ENCODE measurements at regions not wholly inside any gene's neighbourhood (a gene's known extent, or its start where the extent isn't known, plus 50 kb on each side); places are given as distances from the start of the nearest gene placed in this dataset.

DNA sequence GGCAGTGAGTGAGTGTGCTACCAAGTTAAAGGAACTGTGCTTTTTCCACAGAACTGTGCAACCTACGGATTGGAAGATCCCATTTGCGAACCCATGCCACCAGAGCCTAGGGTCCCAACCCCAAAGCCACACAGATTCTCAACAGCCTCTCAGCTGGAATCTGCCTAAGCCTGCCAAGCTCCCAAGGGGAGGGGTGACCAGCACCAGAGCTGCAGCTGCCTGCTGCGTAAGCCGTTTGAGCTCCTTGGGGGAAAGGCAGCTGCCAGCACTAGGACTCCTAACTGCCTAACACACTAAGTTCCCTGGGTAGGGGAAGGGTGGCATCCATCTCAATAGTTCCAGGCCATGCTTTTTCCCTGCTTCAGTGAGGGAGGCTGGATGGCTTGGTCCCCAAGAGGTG lies 738.1 kb upstream of the PRKX start:
- DNase-seq: no peak

DNA sequence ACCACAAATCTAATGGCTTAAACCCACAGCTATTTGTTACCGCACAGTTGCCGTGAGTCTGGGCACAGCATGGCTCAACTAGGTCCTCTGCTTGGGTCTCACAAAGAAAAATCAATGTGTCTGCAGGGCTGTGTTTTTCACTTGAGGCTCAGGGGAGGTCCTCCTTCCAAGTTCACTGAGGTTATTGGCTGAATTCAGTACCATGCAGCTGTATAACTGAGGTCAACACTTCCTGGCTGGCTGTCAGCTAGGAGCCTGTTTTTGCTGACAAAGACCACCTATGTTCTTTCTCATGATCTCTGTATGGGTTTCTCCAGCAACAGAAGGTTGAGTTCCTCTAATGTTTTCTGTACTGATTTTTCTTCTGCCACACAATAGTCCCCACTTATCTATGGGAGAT lies 736.7 kb upstream of the PRKX start:
- DNase-seq: no peak

DNA sequence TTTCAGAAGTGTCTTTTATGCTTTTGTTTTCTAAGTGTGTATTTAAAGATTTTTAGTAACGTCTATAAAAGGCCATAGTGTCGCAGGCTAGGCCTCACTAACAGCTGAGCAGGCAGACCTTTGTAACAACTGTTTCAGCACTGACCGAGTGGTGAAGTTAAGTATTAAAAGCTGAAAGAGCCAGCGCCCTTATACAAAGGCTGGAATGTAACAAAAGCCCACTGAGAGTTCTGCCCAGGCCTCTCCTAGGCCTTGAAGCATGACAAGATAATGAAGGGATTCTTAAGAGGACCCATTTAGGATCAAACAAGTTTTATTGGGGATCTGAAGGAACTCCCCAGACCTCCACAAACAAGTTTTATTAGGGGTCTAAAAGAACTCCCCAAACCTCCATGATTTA lies 722.5 kb upstream of the PRKX start:
- DNase-seq: no peak

DNA sequence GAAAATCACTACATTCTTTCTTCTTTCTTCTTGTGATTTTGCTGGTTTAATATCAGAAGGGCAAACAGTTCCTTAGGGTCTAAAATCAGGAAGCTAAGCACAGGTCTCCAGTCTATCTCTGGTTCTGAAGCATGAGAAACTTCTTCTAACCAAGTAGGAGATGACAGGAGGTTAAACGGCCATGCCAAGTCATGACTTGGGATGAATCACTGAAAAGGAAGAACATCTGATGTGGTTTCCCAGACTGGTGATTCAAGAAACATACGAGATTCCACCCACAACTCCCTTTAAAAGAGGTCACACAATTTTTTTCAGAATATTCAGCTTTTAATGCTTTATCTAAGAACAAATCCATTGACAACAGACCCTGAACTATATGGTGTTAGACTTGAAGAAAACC lies 684.0 kb upstream of the PRKX start:
- no peak for DNase-seq

DNA sequence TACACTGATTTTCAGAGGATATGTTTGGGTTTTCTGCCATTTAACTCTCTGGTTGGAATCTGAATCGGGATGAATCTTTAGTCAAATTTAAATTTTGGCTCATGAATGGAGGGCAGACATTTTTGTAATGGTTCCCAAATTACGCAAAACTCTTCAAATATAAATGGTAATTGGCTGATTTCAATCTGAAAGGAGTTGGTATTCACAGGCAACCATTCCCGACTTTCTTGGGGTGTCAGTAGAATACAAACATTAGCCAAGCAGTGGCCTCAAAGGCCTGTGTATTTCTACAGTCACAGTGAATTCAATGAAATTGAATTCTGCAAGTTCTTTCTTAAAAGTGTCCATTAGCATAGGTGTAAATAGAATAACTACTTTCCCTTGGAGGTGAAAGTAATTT lies 668.8 kb upstream of the PRKX start:
- DNase-seq: no peak

DNA sequence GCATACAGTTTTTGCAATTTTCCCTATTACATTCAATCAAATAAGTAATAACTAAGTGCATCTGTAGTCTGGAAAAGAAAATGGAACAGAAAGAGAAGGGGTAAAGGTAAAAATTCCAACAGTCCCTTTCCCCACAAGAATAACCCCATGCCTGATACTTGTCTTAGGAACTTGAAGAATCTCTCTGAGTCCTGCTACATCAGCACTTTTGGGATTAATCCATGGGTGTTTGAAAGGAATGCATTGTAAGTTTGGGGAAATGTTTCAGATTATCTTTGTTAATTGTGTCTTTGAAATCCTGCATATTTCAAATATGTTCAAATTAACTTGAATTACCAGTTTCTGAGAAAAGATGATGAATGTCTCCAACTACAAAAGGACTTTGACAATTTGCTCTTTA lies 667.3 kb upstream of the PRKX start:
- no peak for DNase-seq

DNA sequence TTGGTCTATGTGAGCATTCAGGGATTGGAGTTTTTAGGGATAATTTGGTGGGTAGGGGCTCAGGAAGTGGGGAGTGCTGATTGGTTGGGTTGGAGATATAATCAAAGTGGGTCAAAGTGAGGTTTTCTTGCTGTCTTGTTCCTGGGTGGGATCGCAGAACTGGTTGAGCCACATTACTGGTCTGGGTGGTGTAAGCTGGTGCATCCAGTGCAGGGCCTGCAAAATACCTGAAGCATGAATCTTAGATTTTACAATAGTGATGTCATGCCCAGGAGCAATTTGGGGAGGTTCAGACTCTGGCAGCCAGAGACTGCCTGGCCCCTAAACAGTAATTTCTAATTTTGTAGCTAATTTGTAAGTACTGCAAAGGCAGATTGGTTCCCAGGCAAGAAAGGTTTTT lies 665.6 kb upstream of the PRKX start:
- no peak for DNase-seq

DNA sequence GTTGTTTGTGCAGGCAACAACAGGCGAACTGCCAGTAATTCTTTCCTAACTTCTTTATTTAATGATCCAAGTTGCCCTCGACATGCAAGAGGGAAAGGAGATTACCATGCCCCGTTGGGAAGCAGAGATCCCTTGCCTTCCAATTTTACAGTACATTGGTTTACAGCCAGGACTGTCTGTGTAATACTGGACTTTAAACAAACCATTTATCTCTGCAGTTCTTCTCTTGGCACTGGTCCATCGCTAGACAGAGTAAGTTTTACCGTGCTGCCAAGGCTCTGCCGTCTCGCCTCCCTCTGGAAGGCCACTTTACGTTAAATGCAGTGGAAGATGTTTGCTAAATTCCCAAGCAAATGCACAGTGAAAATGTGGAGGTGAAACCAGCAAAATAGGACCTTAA lies 660.3 kb upstream of the PRKX start:
- DNase-seq: no peak

DNA sequence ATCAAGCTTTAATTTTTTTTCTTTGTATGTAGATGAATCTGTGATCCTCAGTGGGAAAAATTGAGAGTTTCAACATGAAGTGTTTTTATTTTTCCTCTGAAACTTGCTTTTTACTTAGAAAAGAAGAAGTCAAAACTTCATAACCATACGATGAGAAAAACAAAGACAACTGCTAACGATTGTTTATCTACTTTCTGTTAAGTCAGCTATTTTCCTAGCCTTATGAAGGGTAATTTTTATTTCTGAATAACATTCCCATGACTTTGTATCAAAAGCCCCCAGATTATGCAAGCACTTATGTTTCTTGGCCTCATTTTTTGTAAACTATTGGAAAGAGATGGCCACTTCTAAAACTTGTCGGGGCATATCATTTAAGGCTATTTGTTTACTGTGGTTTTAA lies 645.1 kb upstream of the PRKX start:
- DNase-seq: no peak

DNA sequence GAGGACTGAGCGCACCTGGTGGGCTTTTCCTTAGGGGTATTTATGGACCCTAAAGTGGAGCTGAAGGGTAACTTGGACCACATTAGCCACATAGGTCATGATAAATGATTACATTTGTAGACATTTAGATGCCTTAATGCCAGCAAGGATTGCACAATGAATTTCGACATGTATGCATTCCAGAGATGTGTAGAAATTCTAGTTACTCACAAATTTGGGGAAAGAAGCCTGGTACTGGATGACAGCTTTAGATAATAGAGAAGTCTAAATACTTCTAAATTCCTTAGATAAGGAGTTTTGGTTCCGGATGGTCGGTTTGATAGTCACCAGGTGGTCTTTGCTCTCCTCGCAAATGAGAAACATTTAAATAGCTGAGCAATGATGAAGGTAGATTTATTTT lies 609.5 kb upstream of the PRKX start:
- no peak for DNase-seq

DNA sequence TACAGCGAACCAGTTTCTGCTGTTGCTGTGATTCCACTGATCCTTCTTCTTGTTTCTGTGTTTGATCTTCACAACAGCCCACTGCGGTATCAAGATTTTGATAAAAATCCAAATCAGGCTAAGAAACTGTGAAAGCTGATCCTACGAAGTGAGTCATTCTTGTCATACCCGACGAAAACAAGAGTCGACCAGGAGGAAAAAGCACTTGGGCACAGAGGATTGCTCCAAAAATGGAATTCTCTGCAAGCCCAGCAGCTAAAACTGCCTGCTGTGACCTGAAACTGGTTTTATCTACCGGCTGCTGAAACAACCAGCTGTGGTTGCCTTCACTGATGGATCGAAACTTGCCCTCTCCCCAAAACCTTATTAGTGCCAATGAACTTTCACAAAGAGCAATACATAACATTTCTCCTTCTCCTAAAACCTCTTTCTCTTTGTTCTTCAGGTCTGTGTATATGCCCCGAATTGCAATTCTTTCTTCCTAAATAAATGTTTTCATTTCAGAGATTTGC lies 607.0 kb upstream of the PRKX start:
- DNase-seq: no peak

DNA sequence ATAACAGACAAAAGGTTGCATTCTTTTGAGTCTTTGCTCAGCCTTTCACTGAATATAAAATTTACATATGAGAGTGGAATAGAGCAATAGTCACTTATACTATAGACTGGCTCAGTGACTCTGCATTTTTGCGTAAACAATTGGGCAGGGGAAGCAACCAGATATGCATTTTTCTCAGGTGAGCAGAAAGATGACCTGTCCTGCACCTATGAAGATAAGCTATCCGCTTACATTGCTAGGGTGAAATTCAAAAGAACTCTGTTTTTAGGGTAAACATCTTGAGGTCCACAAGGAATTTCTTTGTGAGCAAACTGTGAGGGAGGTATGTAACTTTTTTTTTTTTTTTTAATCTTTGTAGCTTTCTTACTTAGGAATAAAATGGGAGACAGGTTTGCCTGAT lies 602.4 kb upstream of the PRKX start:
- DNase-seq: no peak

DNA sequence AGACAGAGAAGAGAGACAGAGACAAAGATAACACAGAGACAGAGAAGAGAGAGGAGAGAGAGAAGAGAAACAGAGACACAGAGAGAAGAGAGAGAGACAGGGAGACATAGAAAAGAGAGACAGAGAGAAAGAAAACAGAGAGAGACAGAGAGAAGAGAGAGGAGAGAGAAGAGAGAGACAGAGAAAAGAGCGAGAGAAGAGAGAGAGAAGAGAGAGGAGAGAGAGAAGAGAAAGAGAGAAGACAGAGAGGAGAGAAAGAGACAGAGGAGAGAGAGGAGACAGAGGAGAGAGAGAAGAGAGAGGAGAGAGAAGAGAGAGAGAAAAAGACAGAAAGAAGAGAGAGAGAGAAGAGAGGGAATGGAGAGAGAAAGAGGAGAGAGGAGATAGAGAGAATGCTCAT lies 601.1 kb upstream of the PRKX start:
- DNase-seq: no peak

DNA sequence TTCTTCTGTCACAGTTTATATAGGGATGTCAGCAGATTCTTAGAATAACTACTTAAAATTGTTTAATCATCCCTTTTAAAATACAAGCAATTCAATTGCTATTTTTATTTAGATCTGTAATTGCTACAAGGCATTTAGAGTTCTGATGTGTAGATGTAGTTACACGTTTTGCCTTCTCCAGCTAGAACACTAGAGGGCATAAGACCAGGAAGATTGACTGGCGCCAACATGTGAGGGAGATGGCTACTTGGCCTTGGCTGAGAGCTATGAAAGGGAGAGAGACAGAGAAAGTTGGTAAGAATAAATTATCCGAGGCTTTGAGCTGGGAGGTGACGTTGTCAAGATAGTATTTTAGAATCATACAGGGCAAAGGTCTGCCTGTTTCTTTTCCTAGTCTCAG lies 563.7 kb upstream of the PRKX start:
- no peak for DNase-seq

DNA sequence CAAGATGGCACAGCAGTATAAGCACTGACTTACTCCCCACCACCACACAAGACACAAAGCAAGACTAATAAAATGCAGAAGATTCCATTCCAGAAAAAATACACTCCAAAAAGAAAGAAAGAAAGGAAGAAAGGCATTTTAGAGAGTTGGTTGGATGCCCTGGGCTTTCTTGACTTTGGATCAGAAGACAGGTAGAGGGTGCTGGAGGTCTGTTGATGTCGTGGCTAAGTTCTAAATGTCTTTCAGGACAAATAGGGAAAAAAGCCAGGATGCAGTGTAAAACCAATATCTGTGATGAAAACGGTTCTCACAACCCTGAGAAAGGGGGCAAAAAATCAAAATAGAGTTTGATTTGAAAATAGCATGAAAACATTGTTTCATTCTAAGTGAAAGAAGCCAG lies 555.2 kb upstream of the PRKX start:
- DNase-seq: no peak

DNA sequence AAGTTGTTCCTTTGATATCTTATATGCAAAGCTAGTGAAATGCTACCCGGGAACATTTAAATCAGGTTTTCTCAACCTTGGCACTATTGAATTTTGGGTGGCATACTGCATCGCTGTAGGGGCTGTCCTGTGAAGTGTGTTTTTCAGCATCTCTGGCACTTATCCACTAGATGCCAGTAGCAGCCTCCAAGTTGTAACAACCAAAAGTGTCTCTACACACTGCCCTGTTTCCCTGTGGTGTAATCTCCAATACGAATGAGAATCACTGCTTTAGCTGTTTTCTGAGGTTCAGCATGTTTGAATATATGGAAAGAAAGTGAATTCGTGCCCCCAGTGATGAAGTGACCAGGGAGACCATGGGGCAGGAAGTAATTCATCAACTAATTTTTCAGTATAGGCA lies 551.6 kb upstream of the PRKX start:
- no peak for DNase-seq

DNA sequence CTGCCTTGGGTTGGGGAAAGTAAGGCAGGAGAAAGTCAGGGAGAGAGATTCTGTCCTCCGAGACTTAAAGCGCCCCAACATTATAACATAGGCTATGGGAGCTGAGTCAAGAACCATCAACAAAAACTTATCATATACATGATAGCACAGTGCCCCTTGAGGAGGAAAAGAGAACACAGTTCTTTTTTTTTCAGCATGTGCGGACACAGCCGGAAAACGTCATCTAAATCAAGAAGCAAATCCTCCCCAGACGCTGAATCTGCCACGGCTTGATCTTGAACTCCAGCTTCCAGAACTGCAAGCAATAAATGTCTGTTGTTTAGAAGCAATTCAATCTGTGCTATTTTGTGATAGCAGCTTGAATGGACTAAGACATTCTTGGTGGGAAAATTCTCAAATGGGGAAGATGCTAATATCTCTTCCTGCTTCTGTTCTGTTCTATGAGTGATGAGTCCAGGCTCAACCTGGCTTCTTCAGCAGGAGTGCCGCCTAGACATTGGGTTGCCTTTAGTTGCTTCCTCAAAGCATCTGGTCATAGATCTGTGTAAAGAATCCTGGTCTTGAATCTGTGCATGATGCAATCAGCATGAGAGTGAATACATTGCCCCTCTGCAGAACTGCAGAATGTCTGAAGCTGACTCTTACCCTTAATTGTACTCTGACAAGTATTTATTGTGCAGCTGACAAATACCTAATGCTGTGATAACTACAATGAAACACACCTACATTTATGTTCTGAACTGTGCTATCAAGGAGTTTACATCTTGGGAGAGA lies 549.8 kb upstream of the PRKX start:
- no peak for DNase-seq

DNA sequence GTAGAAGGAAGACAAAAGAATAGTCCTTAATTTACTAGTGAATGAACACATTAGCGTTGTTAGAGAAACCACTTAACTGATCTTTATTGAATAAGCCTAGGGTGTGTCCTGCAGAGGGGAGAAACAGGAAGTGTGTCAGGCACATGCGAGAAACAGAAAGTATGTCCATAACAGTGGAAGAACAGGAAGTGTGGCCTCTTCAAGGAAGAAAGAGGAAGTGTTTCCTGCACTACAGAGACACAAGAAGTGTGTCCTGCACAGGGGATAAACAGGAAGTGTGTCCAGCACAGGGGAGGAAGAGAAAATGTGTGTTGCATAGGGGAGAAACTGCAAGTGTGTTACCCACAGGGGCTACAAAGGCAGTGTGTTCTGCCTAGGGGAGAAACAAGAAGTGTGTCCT lies 539.6 kb upstream of the PRKX start:
- DNase-seq: no peak

DNA sequence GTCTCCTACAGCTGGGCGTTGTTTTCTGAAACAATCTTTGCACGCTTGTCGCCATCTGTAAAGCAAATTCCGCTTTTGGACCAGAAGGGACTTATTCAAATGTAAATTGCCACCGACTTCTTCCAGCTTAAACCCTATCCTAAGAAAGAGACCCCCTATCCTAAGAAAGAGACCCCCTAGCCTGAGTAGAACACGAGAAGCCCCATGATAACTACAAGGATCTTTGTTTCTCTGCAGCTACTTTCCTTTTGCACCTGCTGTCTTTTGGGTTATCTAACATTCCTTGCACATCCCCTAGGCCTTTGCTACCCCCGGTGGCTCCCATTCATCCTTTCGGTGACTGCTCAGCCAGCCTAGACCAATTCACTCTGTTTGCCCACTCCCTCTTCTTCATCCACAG lies 536.0 kb upstream of the PRKX start:
- DNase-seq: no peak

DNA sequence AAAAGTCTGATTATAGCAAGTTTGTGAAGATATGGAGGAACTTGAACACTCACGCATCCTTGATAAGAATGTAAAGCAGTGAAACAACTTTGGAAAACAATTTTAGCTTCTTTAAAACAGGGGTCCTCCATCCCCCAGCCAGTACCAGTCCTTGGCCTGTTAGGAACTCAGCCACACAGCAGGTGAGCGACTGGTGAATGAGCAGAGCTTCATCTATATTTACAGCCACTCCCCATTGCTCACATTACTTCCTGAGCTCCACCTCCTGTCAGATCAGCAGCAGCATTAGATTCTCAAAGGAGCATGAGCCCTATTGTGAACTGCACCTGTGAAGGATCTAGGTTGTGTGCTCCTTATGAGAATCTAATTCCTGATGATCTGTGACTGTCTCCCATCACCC lies 530.3 kb upstream of the PRKX start:
- DNase-seq: no peak

DNA sequence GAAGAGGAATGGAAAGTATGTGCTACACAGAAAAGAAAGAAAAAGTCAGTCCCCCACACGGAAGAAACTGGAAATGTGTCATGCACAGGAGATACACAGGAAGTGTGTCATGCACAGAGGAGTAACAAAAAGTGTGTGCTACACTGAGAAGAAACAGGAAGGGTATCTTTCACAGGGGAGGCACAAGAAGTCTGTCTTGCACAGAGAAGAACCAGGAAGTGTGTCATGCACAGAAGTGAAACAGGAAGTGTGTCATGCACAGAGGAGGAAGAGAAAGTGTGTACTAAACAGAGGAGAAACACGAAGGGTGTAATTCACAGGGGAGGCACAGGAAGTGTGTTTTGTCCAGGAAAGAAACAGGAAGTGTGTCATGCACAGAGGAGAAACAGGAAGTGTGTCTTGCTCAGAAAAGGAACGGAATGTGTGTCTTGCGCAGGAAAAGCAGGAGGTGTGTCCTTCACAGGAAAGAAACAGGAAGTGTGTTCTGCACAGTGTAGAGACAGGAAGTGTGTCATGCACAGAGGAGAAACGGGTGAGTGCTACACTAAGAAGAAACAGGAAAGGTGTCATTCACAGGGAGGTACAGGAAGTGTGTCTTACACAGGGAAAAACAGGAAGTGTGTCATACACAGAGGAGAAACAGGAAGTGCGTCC lies 527.2 kb upstream of the PRKX start:
- no peak for DNase-seq

DNA sequence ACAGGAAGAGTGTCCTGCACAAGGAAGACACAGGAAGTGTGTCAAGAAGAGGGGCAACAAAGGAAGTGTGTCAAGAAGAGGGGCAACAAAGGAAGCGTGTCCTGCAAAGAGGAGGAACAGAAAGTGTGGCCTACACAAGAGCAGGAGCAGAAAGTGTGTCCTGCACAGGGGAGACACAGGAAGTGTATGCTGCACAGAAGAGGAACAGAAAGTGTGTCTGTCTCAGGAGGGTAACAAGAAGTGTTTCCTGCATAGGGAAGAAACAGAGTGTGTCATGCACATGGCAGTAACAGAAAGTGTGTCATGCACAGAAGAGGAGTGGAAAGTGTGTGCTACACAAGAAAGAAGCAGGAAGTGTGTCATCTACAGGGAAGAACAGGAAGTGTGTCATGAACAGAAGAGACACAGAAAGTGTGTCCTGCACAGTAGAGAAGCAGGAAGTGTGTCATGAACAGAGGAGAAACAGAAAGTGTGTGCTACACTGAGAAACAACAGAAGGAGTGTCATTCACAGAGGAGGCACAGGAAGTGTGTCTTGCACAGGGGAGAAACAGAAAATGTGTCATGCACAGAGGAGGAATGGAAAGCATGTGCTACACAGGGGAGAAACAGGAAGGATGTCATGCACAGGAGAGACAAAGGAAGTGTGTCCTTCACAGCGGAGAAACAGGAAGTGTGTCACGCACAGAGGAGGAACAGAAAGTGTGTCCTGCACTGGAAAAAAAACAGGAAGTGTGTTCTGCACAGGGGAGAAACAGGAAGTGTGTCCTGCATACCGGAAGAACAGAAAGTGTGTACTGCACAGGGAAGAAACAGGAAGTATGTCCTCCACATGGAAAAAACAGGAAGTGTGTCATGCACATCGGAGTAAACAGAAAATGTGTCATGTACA lies 526.4 kb upstream of the PRKX start:
- DNase-seq: peak; percentile 3

DNA sequence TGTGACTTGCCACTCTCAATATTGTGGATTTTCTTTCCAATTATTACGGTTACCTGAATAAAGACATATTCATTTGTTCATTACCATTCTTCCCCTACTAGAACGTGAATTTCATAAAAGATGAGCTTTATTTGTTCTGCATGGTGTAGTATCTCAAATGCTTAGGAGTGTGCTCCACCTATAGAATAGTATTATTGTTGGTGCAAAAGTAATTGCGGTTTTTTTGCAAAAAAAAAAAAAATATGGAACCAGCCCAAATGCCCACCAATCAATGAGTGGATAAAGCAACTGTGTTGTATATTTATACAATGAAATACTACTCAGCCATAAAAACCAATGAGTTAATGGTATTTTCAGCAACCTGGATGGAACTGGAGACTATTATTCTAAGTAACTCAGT lies 525.5 kb upstream of the PRKX start:
- no peak for DNase-seq

DNA sequence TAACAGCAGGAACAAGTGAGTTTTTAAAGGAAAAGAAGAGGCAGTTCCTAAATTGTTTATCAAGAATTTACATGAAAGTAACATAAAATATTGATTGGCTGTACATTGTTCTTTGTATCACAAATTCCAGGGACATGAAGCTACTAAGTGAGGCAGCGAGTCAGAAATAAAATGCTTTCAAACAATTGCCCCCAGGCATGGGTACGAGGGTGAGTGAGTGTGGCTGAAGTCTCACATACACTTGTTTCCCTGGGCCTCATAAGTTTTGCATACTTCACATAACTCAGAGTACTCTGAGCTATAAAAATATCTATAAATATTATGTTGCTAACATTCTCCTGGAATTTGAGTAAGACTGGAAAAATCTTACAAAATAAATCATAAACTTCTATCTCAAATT lies 511.6 kb upstream of the PRKX start:
- DNase-seq: no peak
